ENCODE measurements at regions not wholly inside any gene's neighbourhood (a gene's known extent, or its start where the extent isn't known, plus 50 kb on each side); places are given as distances from the start of the nearest gene placed in this dataset.

- no peak for DNase-seq (ENCODE audit: low spot score)
- WGBS = 95% methylated on average over 1 of the region's 1 CpG
These were observed 206.1 kb downstream of the ZFP36L2 start for GRCh38 chr2:43020296-43020695.

More at GRCh38 chr2:43020296-43020695, 206.1 kb downstream of the ZFP36L2 start:
- Histone ChIP-seq H3K4me1 (ENCODE audit: control insufficient read depth in 4 of 4, insufficient read depth in 4 of 4, low read length in 3 of 4) (peaks cover 2 to 18% (median 12%) of the 10 kb centered on the region in 4 donors), H3K27me3 (ENCODE audit: control insufficient read depth in 4 of 4, insufficient read depth in 4 of 4, low read length in 3 of 4) (no peaks in the 10 kb centered on the region), H3K4me3 (ENCODE audit: low read depth in 1 of 3, low read length in 3 of 3) (no peak overlapping the region), H3K36me3 (ENCODE audit: control insufficient read depth in 4 of 4, insufficient read depth in 3 of 4, low read depth in 1 of 4, low read length in 3 of 4) (no peaks in the 10 kb centered on the region), H3K9me3 (ENCODE audit: control insufficient read depth in 4 of 4, low read length in 3 of 4) (peaks cover 0 to 5% (median 1%) of the 10 kb centered on the region in 4 donors), H3K9ac (ENCODE audit: low read depth in 1 of 2, low read length in 2 of 2) (no peak overlapping the region), H3K27ac (ENCODE audit: low read depth in 1 of 2, low read length in 2 of 2) (no peak overlapping the region)
- no peak for TF ChIP-seq FOXA2 (IDR thresholded peaks at IDR 0.05)
- TF ChIP-seq MAX (IDR thresholded peaks at IDR 0.05) = no peak
- no peak for TF ChIP-seq TAF1 (conservative IDR thresholded peaks at IDR 0.05)
- TF ChIP-seq CTCF (IDR thresholded peaks at IDR 0.05; ENCODE audit: low read depth, low read length, missing input control) = no peak
- TF ChIP-seq HNF4G (IDR thresholded peaks at IDR 0.05) = no peak
- no peak for TF ChIP-seq FOXA1 (IDR thresholded peaks at IDR 0.05)
- no peak for TF ChIP-seq RAD21 (IDR thresholded peaks at IDR 0.05)
- TF ChIP-seq EGR1 (IDR thresholded peaks at IDR 0.05; ENCODE audit: low read depth in 2 of 2) = no peak
- TF ChIP-seq RXRA (IDR thresholded peaks at IDR 0.05) = no peak
- TF ChIP-seq ATF3 (IDR thresholded peaks at IDR 0.05) = no peak
- TF ChIP-seq JUND (IDR thresholded peaks at IDR 0.05) = no peak
- no peak for TF ChIP-seq REST (IDR thresholded peaks at IDR 0.05)
- TF ChIP-seq HNF4A (conservative IDR thresholded peaks at IDR 0.05) = no peak

Measured in liver (tissue), 8 donors.